ENCODE measurements at regions not wholly inside any gene's neighbourhood (a gene's known extent, or its start where the extent isn't known, plus 50 kb on each side); places are given as distances from the start of the nearest gene placed in this dataset.
"Not testable (repeated sequence)": the region's sequence is repeated elsewhere in the genome, so short reads cannot be mapped to it uniquely, and the experiment has no call there.

- Histone ChIP-seq H3K36me3 (ENCODE audit: control insufficient read depth, insufficient read depth, low read length) (no peaks in the 10 kb centered on the region), H3K4me1 (ENCODE audit: control insufficient read depth, insufficient read depth, low read length) (no peaks in the 10 kb centered on the region), H3K27me3 (ENCODE audit: control insufficient read depth, insufficient read depth, low read length) (no peaks in the 10 kb centered on the region), H3K27ac (ENCODE audit: low read length) (peak overlapping the region; percentile 43), H3K4me3 (ENCODE audit: low read length) (no peak overlapping the region), H3K9me3 (replicated peaks; ENCODE audit: control insufficient read depth, low read depth, low read length) (no peaks in the 10 kb centered on the region)
- no CpG with 5 or more reads among the region's 3 CpGs for WGBS (ENCODE audit: insufficient coverage)
- DNase-seq = peak; percentile 86
These were observed 876.5 kb upstream of the INTU start for GRCh38 chr4:126756050-126756829.

- Histone ChIP-seq H3K4me3 (ENCODE audit: low read length) (no peak overlapping the region), H3K4me1 (ENCODE audit: control insufficient read depth, insufficient read depth, low read length) (no peaks in the 10 kb centered on the region), H3K9me3 (replicated peaks; ENCODE audit: control insufficient read depth, low read depth, low read length) (no peaks in the 10 kb centered on the region), H3K27me3 (ENCODE audit: control insufficient read depth, insufficient read depth, low read length) (no peaks in the 10 kb centered on the region), H3K27ac (ENCODE audit: low read length) (no peak overlapping the region), H3K36me3 (ENCODE audit: control insufficient read depth, insufficient read depth, low read length) (no peaks in the 10 kb centered on the region)
- no peak for DNase-seq
- no CpG with 5 or more reads among the region's 1 CpG for WGBS (ENCODE audit: insufficient coverage)
These were observed 875.5 kb upstream of the INTU start for GRCh38 chr4:126757219-126757618.

- Histone ChIP-seq H3K27me3 (ENCODE audit: control insufficient read depth, insufficient read depth, low read length) (no peaks in the 10 kb centered on the region), H3K9me3 (replicated peaks; ENCODE audit: control insufficient read depth, low read depth, low read length) (no peaks in the 10 kb centered on the region), H3K4me3 (ENCODE audit: low read length) (no peak overlapping the region), H3K4me1 (ENCODE audit: control insufficient read depth, insufficient read depth, low read length) (no peaks in the 10 kb centered on the region), H3K36me3 (ENCODE audit: control insufficient read depth, insufficient read depth, low read length) (no peaks in the 10 kb centered on the region), H3K27ac (ENCODE audit: low read length) (no peak overlapping the region)
- DNase-seq = no peak
- WGBS (ENCODE audit: insufficient coverage) = 49% methylated on average over 2 of the region's 2 CpGs
These were observed 874.3 kb upstream of the INTU start for GRCh38 chr4:126758493-126758892.

- no peak overlapping the region for H3K4me3 ChIP-seq (ENCODE audit: low read length)
- H3K4me1 ChIP-seq (ENCODE audit: control insufficient read depth, insufficient read depth, low read length) = no peaks in the 10 kb centered on the region
- no peaks in the 10 kb centered on the region for H3K27me3 ChIP-seq (ENCODE audit: control insufficient read depth, insufficient read depth, low read length)
- WGBS (ENCODE audit: insufficient coverage) = 92% methylated on average over 1 of the region's 1 CpG
- no peak overlapping the region for H3K27ac ChIP-seq (ENCODE audit: low read length)
- DNase-seq = no peak
- H3K9me3 ChIP-seq (replicated peaks; ENCODE audit: control insufficient read depth, low read depth, low read length) = no peaks in the 10 kb centered on the region
- no peaks in the 10 kb centered on the region for H3K36me3 ChIP-seq (ENCODE audit: control insufficient read depth, insufficient read depth, low read length)
These were observed 870.7 kb upstream of the INTU start for GRCh38 chr4:126761947-126762662.

- no peak overlapping the region for H3K27ac ChIP-seq (ENCODE audit: low read length)
- H3K9me3 ChIP-seq (replicated peaks; ENCODE audit: control insufficient read depth, low read depth, low read length) = no peaks in the 10 kb centered on the region
- DNase-seq = no peak
- no CpG with 5 or more reads among the region's 5 CpGs for WGBS (ENCODE audit: insufficient coverage)
- no peaks in the 10 kb centered on the region for H3K27me3 ChIP-seq (ENCODE audit: control insufficient read depth, insufficient read depth, low read length)
- no peak overlapping the region for H3K4me3 ChIP-seq (ENCODE audit: low read length)
- H3K4me1 ChIP-seq (ENCODE audit: control insufficient read depth, insufficient read depth, low read length) = no peaks in the 10 kb centered on the region
- no peaks in the 10 kb centered on the region for H3K36me3 ChIP-seq (ENCODE audit: control insufficient read depth, insufficient read depth, low read length)
These were observed 870.0 kb upstream of the INTU start for GRCh38 chr4:126762663-126763247.

- Histone ChIP-seq H3K36me3 (ENCODE audit: control insufficient read depth, insufficient read depth, low read length) (no peaks in the 10 kb centered on the region), H3K9me3 (replicated peaks; ENCODE audit: control insufficient read depth, low read depth, low read length) (peaks cover 2% of the 10 kb centered on the region), H3K27ac (ENCODE audit: low read length) (peak overlapping the region; percentile 9), H3K27me3 (ENCODE audit: control insufficient read depth, insufficient read depth, low read length) (no peaks in the 10 kb centered on the region), H3K4me3 (ENCODE audit: low read length) (no peak overlapping the region), H3K4me1 (ENCODE audit: control insufficient read depth, insufficient read depth, low read length) (no peaks in the 10 kb centered on the region)
- peak; percentile 96 for DNase-seq
- no CpG with 5 or more reads among the region's 2 CpGs for WGBS (ENCODE audit: insufficient coverage)
These were observed 866.5 kb upstream of the INTU start for GRCh38 chr4:126766241-126766640.

GRCh38 chr4:126768338-126768737 is 864.4 kb upstream of the INTU start:
- Histone ChIP-seq H3K9me3 (replicated peaks; ENCODE audit: control insufficient read depth, low read depth, low read length) (peaks cover 2% of the 10 kb centered on the region), H3K4me1 (ENCODE audit: control insufficient read depth, insufficient read depth, low read length) (no peaks in the 10 kb centered on the region), H3K27me3 (ENCODE audit: control insufficient read depth, insufficient read depth, low read length) (no peaks in the 10 kb centered on the region), H3K27ac (ENCODE audit: low read length) (no peak overlapping the region), H3K36me3 (ENCODE audit: control insufficient read depth, insufficient read depth, low read length) (no peaks in the 10 kb centered on the region), H3K4me3 (ENCODE audit: low read length) (no peak overlapping the region)
- no peak for DNase-seq

GRCh38 chr4:126770811-126771553 is 861.8 kb upstream of the INTU start:
- H3K36me3 ChIP-seq (ENCODE audit: control insufficient read depth, insufficient read depth, low read length); H3K4me3 ChIP-seq (ENCODE audit: low read length); H3K9me3 ChIP-seq (replicated peaks; ENCODE audit: control insufficient read depth, low read depth, low read length); DNase-seq; H3K27ac ChIP-seq (ENCODE audit: low read length); H3K4me1 ChIP-seq (ENCODE audit: control insufficient read depth, insufficient read depth, low read length); H3K27me3 ChIP-seq (ENCODE audit: control insufficient read depth, insufficient read depth, low read length): not testable (repeated sequence)
- WGBS (ENCODE audit: insufficient coverage) = 98% methylated on average over 28 of the region's 46 CpGs

GRCh38 chr4:126771618-126772017 is 861.1 kb upstream of the INTU start:
- not testable (repeated sequence) for H3K27ac ChIP-seq (ENCODE audit: low read length); H3K4me1 ChIP-seq (ENCODE audit: control insufficient read depth, insufficient read depth, low read length); H3K4me3 ChIP-seq (ENCODE audit: low read length); DNase-seq; H3K27me3 ChIP-seq (ENCODE audit: control insufficient read depth, insufficient read depth, low read length); H3K36me3 ChIP-seq (ENCODE audit: control insufficient read depth, insufficient read depth, low read length); H3K9me3 ChIP-seq (replicated peaks; ENCODE audit: control insufficient read depth, low read depth, low read length)
- WGBS (ENCODE audit: insufficient coverage) = 89% methylated on average over 3 of the region's 5 CpGs

GRCh38 chr4:126772662-126773061 is 860.1 kb upstream of the INTU start:
- Histone ChIP-seq H3K4me3 (ENCODE audit: low read length) (no peak overlapping the region), H3K9me3 (replicated peaks; ENCODE audit: control insufficient read depth, low read depth, low read length) (peaks cover 2% of the 10 kb centered on the region), H3K27ac (ENCODE audit: low read length) (no peak overlapping the region), H3K4me1 (ENCODE audit: control insufficient read depth, insufficient read depth, low read length) (no peaks in the 10 kb centered on the region), H3K27me3 (ENCODE audit: control insufficient read depth, insufficient read depth, low read length) (no peaks in the 10 kb centered on the region), H3K36me3 (ENCODE audit: control insufficient read depth, insufficient read depth, low read length) (no peaks in the 10 kb centered on the region)
- DNase-seq = no peak
- no CpG with 5 or more reads among the region's 3 CpGs for WGBS (ENCODE audit: insufficient coverage)
